ENCODE measurements at regions not wholly inside any gene's neighbourhood (a gene's known extent, or its start where the extent isn't known, plus 50 kb on each side); places are given as distances from the start of the nearest gene placed in this dataset.

DNA sequence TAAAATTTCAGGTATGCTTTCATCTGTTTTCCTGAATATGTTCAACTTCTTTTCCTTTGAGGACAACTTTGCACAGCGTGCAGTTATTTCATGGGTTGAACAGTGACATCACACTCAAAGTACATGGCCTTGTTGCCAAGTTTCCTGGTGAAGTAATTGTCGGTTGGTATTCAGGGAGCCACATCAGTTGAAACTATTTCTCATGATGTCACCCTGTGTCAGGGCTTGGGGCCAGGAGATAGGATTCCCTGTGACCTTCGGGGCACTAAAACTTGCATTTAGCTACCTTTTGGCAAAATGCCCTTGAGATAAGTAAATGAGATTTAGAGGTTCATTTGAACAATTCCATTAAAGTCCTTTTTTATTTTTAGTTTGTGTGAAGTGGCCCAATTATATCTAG lies 383.9 kb downstream of the SH3GL2 start:
- Mint-ChIP-seq H3K4me3 (no peak overlapping the region), H3K36me3 (no peaks in the 10 kb centered on the region), H3K9me3 (peaks cover 0 to 4% (median 0%) of the 10 kb centered on the region in 7 donors), H3K4me1 (no peaks in the 10 kb centered on the region), H3K27ac (no peak overlapping the region), H3K27me3 (no peaks in the 10 kb centered on the region)
- no peak for ATAC-seq (ENCODE audit: low read depth in 2 of 2)
- no peak for DNase-seq

DNA sequence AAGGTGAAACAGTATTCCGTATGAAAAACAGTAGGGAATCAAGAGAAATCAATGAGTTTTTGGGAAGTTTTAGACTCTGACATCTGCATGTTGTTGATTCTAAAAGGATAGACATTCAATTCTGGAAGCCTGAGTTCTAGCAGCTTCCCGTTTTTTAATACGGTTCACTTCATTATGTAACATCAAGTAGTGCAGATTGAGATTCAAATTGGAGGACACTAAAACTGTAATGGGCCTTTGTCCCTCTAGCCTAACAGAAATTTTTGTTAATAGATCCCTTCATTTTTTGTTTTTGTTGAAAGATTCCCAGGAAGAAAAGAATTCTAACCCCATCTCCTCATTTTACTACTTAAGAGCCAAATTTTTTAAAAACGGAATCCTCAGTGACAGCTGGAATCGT lies 384.6 kb downstream of the SH3GL2 start:
- DNase-seq (no peak), ATAC-seq (ENCODE audit: low read depth in 2 of 2) (no peak)
- peaks cover 0 to 4% (median 0%) of the 10 kb centered on the region in 7 donors for H3K9me3 Mint-ChIP-seq
- no peaks in the 10 kb centered on the region for H3K4me1 Mint-ChIP-seq
- no peaks in the 10 kb centered on the region for H3K36me3 Mint-ChIP-seq
- no peaks in the 10 kb centered on the region for H3K27me3 Mint-ChIP-seq
- no peak overlapping the region for H3K27ac Mint-ChIP-seq
- H3K4me3 Mint-ChIP-seq = no peak overlapping the region

DNA sequence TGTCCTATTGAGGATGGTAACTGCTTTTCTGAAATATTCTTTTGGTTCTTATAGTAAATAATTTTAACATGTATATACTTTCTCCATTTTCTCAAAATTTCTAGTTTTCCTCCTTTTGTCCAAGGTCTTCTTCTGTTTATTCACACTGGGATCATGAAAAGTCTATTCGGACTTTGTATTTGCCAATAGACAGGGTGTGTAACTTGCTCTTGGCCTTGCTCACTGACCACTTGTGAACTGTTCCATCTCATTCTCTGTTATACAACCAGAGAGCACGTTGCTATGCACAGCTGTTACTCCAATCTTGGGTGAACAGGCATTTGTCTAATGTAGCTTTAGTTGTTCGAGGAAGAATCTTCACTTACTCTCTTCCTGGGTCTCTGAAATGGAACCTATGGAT lies 388.9 kb downstream of the SH3GL2 start:
- peaks cover 0 to 2% (median 0%) of the 10 kb centered on the region in 7 donors for H3K9me3 Mint-ChIP-seq
- H3K4me3 Mint-ChIP-seq = no peak overlapping the region
- no peaks in the 10 kb centered on the region for H3K36me3 Mint-ChIP-seq
- no peaks in the 10 kb centered on the region for H3K27me3 Mint-ChIP-seq
- no peak for ATAC-seq (ENCODE audit: low read depth in 2 of 2)
- no peak for DNase-seq
- H3K27ac Mint-ChIP-seq = no peak overlapping the region
- no peaks in the 10 kb centered on the region for H3K4me1 Mint-ChIP-seq

- ATAC-seq (ENCODE audit: low read depth in 2 of 2) (no peak), DNase-seq (no peak)
- H3K4me1 Mint-ChIP-seq = no peaks in the 10 kb centered on the region
- H3K4me3 Mint-ChIP-seq = no peak overlapping the region
- peaks cover 0 to 5% (median 2%) of the 10 kb centered on the region in 7 donors for H3K9me3 Mint-ChIP-seq
- H3K27me3 Mint-ChIP-seq = no peaks in the 10 kb centered on the region
- H3K36me3 Mint-ChIP-seq = no peaks in the 10 kb centered on the region
- no peak overlapping the region for H3K27ac Mint-ChIP-seq
Measured at GRCh38 chr9:17969232-17969631, 390.4 kb downstream of the SH3GL2 start.

DNA sequence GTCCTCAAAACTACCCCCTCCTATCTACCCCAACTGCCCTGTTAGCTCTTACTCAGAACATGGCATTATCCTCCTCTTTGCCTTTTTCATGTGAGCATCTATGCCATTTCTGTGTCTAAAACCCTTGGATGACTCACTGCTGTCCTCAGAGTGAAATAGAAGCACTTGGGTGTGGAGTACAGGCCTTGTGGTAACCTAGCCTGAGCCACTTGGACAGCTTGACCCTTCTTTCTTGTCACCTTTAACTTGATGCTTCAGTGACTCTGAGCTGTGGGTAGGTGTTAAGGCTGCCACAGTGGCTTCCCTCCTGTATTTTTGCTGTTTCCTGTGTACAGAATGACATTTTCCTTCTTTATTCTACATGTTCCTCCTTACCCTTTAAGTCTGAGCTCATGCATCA lies 391.4 kb downstream of the SH3GL2 start:
- Mint-ChIP-seq H3K27me3 (no peaks in the 10 kb centered on the region), H3K4me3 (no peak overlapping the region)
- no peak for ATAC-seq (ENCODE audit: low read depth in 2 of 2)

GRCh38 chr9:17978773-17979172 lies 399.9 kb downstream of the SH3GL2 start:
- H3K36me3 Mint-ChIP-seq = peaks cover 0 to 8% of the 10 kb centered on the region in 2 donors
- no peak overlapping the region for H3K4me3 Mint-ChIP-seq
- no peaks in the 10 kb centered on the region for H3K4me1 Mint-ChIP-seq
- DNase-seq (no peak), ATAC-seq (ENCODE audit: low read depth in 2 of 2) (no peak)
- no peak overlapping the region for H3K27ac Mint-ChIP-seq
- H3K27me3 Mint-ChIP-seq = no peaks in the 10 kb centered on the region
- peaks cover 12 to 54% (median 30%) of the 10 kb centered on the region in 7 donors for H3K9me3 Mint-ChIP-seq

More for the DNA sequence above, 391.4 kb downstream of the SH3GL2 start:
- Mint-ChIP-seq H3K9me3 (peaks cover 4 to 15% (median 6%) of the 10 kb centered on the region in 7 donors), H3K27ac (no peak overlapping the region), H3K36me3 (no peaks in the 10 kb centered on the region), H3K4me1 (no peaks in the 10 kb centered on the region)
- DNase-seq = no peak

DNA sequence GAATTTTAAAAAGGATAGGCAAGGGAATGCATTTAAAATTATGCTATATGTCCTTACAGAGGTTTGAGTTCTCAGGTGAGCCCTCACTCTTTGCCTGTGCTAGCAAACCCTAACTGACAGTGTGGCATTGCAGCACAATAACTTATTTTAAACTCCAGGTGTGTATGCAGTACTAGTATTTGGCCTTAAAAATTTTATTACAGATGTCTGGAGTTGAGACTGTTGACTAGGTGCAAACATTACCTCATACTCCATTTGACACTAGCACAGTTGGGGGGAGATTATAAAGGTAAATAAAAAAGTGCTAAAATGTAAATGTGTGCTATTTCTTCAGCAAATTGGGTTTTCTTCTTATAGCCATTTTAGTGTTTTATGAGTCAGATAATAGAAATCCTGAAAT lies 407.7 kb downstream of the SH3GL2 start:
- Mint-ChIP-seq H3K4me3 (no peak overlapping the region), H3K4me1 (no peaks in the 10 kb centered on the region), H3K27me3 (no peaks in the 10 kb centered on the region), H3K36me3 (no peaks in the 10 kb centered on the region), H3K27ac (no peak overlapping the region), H3K9me3 (peaks cover 0 to 3% (median 0%) of the 10 kb centered on the region in 7 donors)
- no peak for ATAC-seq (ENCODE audit: low read depth in 2 of 2)
- no peak for DNase-seq

DNA sequence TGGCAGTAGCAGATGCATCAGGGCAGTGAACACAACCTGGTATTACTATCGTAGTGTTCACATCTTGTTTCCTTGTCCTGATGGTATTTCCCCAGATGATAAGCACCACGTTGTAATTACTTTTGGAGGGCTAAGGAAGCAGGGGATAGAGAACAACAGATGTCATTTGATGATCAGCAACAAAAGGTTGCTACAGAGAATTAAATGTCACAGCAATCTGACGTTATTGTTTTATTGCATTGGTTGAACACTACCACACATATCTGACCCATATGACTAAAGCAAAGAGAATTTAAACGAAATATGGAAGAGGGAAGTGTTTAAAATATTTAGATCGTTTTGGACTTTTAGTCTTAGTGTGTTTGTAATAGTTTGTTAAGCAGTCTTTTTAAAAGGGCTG lies 408.3 kb downstream of the SH3GL2 start:
- Mint-ChIP-seq H3K27ac (no peak overlapping the region), H3K9me3 (no peaks in the 10 kb centered on the region), H3K4me3 (no peak overlapping the region), H3K4me1 (no peaks in the 10 kb centered on the region), H3K27me3 (no peaks in the 10 kb centered on the region), H3K36me3 (no peaks in the 10 kb centered on the region)
- DNase-seq (no peak), ATAC-seq (ENCODE audit: low read depth in 2 of 2) (no peak)

GRCh38 chr9:17988489-17988888 lies 409.6 kb downstream of the SH3GL2 start:
- no peaks in the 10 kb centered on the region for H3K9me3 Mint-ChIP-seq
- no peaks in the 10 kb centered on the region for H3K4me1 Mint-ChIP-seq
- H3K4me3 Mint-ChIP-seq = no peak overlapping the region
- H3K27me3 Mint-ChIP-seq = no peaks in the 10 kb centered on the region
- no peak for ATAC-seq (ENCODE audit: low read depth in 2 of 2)
- no peak for DNase-seq
- no peak overlapping the region for H3K27ac Mint-ChIP-seq
- no peaks in the 10 kb centered on the region for H3K36me3 Mint-ChIP-seq

DNA sequence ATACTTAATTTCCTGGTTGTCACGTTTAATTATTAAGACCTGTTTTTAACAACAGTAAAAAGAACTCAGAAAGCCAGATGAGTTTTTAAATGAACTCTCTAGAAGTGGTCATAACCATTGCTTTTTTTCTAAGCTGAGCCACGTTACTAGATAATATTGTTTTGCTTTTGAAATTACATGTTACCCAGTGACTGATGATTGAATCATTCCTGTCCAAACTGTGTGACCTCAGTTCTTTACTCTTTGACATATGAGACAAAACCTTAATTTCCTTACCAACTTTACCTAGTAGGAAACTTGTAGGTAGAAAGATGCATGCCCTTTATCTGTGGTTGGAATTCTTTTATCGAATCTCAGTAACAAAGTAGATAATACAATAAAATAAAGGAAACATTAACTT lies 411.7 kb downstream of the SH3GL2 start:
- no peaks in the 10 kb centered on the region for H3K27me3 Mint-ChIP-seq
- ATAC-seq (ENCODE audit: low read depth in 2 of 2) (no peak), DNase-seq (no peak)
- H3K4me3 Mint-ChIP-seq = no peak overlapping the region
- H3K9me3 Mint-ChIP-seq = no peaks in the 10 kb centered on the region
- H3K36me3 Mint-ChIP-seq = no peaks in the 10 kb centered on the region
- H3K27ac Mint-ChIP-seq = no peak overlapping the region
- no peaks in the 10 kb centered on the region for H3K4me1 Mint-ChIP-seq

GRCh38 chr9:17993024-17993423 lies 414.2 kb downstream of the SH3GL2 start:
- Mint-ChIP-seq H3K27me3 (no peaks in the 10 kb centered on the region), H3K9me3 (peaks cover 0 to 3% (median 0%) of the 10 kb centered on the region in 7 donors), H3K27ac (no peak overlapping the region), H3K36me3 (no peaks in the 10 kb centered on the region), H3K4me3 (no peak overlapping the region), H3K4me1 (no peaks in the 10 kb centered on the region)
- ATAC-seq (ENCODE audit: low read depth in 2 of 2) (no peak), DNase-seq (no peak)

GRCh38 chr9:17994695-17995425 lies 416.0 kb downstream of the SH3GL2 start:
- no peaks in the 10 kb centered on the region for H3K36me3 Mint-ChIP-seq
- ATAC-seq (ENCODE audit: low read depth in 2 of 2) = no peak

GRCh38 chr9:17996728-17997127 lies 417.9 kb downstream of the SH3GL2 start:
- Mint-ChIP-seq H3K36me3 (no peaks in the 10 kb centered on the region), H3K4me1 (no peaks in the 10 kb centered on the region), H3K27ac (no peak overlapping the region), H3K9me3 (peaks cover 0 to 3% (median 0%) of the 10 kb centered on the region in 7 donors), H3K4me3 (no peak overlapping the region), H3K27me3 (no peaks in the 10 kb centered on the region)
- DNase-seq (no peak), ATAC-seq (ENCODE audit: low read depth in 2 of 2) (no peak)

More at GRCh38 chr9:17994695-17995425, 416.0 kb downstream of the SH3GL2 start:
- Mint-ChIP-seq H3K27me3 (no peaks in the 10 kb centered on the region), H3K27ac (no peak overlapping the region), H3K9me3 (peaks cover 0 to 3% (median 0%) of the 10 kb centered on the region in 7 donors), H3K4me1 (no peaks in the 10 kb centered on the region), H3K4me3 (no peak overlapping the region)
- DNase-seq = no peak

GRCh38 chr9:18002718-18003438 lies 424.0 kb downstream of the SH3GL2 start:
- ATAC-seq (ENCODE audit: low read depth in 2 of 2) = no peak

More at GRCh38 chr9:18002718-18003438, 424.0 kb downstream of the SH3GL2 start:
- no peak for DNase-seq
- Mint-ChIP-seq H3K27me3 (no peaks in the 10 kb centered on the region), H3K9me3 (peaks cover 0 to 3% (median 0%) of the 10 kb centered on the region in 7 donors), H3K4me3 (no peak overlapping the region), H3K36me3 (no peaks in the 10 kb centered on the region), H3K4me1 (no peaks in the 10 kb centered on the region), H3K27ac (no peak overlapping the region)

All from naive B cell (primary cell).